ENCODE measurements at regions not wholly inside any gene's neighbourhood (a gene's known extent, or its start where the extent isn't known, plus 50 kb on each side); places are given as distances from the start of the nearest gene placed in this dataset.

DNA sequence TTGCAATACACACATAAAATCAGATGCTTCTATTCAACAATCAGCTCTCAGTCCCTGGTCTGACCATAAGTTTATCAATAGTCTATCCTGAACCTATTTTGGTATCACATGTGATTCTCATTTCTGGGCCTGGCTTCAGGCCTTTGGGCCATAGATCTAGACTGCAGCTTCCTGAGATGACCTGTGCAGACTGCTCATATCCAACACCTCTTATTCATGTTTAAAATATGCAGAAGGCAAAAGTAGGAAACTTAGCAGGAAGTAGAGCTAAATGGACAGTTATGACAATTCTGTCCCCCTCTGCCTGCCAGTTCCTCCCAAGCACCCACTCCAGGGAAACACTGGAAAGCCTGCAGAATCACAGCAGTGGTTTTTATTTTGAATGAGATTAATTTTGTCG, 53.3 kb downstream of the C7orf25 start:
- DNase-seq, result no peak

DNA sequence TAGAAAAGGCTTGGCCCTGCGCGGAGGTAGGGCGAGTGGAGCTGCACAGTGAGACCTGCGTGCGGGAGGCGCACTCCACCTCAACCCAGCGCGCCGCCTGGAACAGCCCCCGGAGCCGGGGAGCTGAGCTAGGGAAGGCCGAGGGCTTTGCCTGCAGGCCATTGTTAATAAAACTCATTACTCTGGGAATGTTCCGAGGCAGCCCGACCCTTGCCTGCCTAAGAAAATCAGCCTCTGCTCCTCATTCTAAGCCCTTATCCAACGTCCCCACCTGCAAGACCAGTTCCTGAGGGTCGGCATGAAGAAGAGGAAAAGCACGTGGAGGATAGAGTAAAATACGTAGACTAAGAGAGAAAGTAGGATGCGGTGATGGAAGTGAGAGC, 55.3 kb downstream of the C7orf25 start:
- no peak for DNase-seq

DNA sequence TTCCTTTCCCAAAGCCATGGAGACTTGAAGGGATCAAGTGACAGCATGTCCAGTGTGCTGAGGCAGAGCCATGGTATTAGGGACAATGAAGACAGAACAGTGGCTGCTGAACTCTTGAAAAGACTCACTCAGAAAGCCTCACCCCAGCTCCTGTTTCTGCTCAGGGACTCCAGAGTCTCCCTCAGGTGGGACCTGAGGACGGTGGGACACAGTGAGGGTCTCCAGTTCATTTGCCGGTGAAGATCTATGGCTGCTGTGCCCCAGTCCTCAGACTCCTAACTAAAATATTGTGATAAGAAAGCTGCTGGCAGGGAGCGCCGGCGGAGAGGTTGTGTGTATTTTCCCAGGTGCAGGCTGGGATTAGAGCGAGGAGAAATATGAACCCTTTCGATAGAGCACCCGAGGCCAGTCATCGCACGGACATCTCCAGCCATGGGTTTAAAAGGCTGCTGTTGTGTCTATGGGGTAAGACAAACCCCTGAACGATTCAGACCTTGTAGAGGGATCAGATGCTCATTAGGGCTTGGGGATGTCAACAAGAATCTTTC, 57.2 kb downstream of the C7orf25 start:
- DNase-seq, result no peak

DNA sequence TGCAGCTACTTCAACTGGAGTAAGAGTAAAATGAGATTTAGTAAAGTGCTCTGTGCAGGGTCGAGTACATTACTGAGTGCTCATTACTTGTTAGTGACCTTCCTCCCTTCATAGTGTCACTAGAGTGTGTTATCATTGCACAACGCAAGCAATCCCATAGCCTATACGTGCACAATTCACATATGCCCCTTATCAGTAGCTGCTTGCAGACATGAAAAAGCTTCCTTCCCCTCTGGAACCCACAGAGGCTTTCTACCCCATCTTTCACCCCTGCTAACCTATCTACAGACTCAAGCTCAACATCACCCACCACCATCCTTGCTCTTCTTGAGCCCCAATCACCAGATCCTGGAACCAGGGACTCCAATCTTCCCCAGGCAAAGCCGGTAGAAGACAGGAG, 59.3 kb downstream of the C7orf25 start:
- DNase-seq, result no peak

DNA sequence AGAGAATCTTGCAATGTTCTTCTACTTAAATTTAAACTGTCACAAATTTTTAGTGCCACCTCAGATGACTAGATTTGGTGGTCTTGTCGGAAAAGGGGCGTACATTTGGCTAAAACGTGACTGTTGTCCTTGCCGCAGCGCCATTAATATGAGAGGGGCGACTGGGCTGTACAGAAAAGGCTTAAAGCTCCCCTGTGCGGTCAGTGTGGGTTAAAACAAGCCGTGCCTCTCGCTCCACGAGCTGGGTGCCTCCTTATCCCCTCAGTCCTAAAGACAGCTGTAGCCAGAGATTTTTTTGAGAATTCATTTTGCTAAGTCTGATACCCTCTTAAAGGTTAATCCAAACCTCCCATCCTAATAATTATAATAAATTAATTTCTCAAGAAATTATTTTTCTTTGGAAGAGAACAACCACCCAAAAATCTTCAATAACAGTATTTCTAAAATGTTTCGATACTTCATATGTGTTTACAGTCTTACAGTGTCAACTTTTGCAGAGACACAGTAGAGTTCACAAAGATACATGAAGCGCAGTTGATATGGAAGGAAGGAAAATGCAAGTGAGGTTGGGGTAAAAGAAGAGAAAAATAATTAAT, 68.6 kb downstream of the C7orf25 start:
- peak; percentile 59 for DNase-seq

DNA sequence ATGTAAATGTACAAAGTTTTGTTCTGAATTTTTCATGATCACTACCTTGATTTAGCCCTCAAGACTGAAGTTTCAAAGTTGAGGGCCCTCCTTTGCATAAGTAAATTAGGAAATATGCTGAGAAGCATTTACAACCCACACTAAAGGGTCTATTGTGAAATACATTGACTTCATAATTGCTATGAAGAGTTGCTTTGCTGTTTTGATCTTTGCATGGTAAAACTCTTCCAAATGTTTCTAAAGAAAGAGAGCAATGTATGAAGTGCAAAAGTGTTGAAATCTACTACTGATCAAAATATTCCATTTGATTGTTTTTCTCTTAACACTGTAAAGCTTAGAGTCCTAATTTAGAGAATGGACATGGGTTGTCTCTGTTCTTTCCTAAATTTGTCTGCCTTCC, 77.2 kb downstream of the C7orf25 start:
- no peak for DNase-seq

DNA sequence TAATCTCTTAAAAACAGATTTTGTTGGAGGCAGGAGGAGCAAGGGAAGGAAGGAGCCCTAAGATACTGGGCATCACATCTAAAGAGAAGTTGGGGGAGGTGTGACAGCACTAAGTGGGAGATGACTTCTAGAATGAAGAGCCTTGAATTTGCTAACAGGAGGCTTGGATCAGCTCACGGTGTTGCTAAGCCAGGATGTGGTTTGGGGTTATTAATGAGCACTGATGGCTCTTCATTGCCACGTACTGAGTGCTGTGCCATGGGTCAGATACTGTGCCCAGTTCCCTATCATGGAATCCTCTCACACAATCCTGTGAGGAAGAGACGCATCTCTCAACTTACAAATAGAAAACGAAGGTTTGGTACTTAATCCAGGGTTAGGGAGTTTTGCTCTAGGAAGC, 78.5 kb downstream of the C7orf25 start:
- DNase-seq, result peak; percentile 28

DNA sequence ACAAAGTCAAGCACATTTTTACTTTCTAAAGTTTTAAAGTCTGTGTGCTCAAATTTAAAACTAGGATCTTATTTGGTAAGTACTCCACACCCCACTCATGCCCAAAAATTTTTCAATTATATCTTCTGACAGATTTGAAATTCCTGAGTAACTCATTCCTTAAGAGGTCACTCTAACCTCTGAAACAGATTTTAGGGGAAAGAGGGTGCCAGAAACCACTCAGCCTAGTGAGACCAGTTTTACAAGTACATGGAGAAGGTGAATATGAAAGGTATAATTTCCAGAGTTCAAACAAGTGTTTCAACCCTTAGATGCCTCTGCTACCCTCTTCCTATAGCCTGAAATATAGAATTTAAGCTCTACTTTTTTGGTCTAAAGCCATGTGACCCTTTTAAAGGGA, 79.2 kb downstream of the C7orf25 start:
- no peak for DNase-seq

DNA sequence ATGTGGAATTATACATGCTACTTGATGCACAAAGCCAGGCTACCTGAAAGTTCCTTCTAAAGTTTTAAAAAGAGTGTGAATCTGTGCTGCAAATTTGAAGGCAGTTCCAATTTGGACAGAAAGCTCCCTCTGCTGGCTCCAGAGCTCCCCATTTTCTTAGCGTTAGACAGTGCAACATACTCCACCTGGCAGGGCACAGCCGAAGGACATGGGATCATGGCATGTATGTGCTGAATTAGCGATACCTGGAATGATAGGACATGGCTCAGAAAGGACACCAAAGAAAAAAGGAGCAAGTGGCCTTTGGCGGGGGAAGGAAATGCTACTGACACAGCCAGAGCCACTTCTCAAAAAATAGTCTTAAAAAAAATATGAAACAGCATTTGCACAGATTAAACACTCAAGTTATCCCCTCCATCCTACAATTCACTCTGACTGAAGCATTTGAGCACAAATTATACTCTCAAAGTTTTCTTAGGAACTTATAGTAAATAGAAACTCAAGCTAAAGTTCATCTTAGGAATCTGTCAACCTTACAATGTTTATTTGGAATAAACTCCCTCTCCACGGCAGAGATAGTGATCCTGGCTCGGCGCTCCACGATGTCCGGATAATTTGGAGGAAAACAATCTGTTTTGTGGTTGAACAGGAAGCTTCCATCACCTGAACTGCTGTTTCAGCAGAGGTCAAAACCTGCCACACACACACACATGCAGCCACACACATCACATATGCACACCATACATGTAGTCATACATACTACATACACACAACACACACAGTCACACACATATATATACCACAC, 80.0 kb downstream of the C7orf25 start:
- DNase-seq, result peak; percentile 62

DNA sequence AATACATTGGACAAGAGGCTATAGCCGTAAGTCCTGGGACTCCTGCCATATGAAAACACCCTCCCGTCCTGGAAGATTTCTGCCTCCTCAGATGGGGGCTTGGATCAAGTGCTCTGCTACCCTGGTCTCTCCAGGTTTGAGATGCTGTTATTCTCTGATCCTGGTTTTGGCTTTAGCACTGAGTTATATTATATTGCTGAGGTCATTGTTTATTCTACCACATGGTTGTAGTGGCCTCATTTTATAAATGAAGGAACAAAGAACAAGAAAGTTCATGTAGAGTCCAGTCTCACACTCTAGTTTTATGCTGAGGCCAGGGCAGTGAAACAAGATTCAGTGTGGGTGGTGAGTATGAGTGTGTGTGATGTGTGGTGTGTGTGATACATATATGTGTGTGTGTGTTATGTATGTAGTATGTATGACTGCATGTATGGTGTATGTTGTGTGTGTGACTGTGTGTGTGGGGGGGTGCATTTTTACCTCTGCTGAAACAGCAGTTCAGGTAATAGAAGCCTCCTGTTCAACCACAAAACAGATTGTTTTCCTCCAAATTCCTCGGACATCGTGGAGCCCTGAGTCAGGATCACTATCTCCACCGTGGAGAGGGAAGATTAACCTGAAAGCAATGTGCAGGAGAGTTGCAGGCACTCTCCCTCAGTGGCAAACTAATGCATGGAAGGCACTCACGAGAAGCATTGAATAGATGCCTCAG, 80.7 kb downstream of the C7orf25 start:
- DNase-seq, result peak; percentile 11

DNA sequence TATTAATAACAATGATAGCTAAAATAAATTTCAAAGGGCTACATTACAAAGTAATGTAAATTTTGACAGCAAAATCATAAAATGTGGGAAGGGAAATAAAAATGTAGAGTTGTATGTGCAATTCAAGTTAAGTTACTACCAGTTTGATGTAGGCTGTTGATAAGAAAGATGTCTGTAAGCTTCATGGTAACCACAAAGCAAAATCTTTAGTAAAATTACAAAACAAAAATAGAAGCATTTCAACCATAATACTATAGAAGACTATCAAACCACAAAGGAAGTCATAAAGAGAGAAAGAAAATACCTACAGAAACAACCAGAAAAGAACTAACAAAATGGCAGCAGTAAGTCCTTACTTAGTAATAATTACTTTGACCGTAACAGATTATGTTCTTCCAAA, 99.1 kb downstream of the C7orf25 start:
- no peak for DNase-seq

DNA sequence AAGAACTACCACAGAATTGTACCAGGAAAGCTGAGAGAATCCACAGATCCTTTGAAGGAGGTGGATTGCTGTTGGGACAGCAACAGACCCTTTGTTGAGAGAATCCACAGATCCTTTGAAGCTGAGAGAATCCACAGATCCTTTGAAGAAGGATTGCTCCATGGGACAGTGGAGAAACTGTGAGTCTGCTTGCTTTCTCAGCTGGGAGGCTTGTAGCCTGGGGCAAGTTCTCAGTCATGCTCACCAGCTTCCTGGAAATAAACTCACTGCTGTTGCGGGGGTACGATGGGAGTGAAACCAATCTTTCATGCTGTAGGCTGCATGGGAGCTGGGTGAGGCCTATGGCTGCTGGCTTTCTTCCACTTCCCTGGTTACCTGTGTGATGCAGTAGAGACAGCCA, 106.3 kb downstream of the C7orf25 start:
- no peak for DNase-seq

DNA sequence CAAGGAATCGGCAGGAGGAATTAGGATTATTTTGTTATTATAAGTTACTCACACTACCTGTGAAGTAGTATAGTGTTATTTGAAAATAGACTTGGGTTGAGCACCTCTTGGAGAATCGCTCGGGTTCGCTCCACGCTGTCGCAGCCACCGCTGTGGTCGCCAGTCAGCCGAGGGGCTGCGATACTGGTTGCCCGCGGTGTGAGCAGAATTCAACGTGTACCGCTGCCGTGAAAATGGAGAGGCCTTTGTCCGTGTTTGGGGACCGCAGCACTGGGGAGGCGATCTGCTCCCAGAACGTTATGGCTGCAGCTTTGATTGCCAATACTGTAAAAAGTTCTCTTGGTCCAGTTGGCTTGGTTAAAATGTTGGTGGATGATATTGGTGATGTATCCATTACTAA, 117.2 kb downstream of the C7orf25 start:
- no peak for DNase-seq

DNA sequence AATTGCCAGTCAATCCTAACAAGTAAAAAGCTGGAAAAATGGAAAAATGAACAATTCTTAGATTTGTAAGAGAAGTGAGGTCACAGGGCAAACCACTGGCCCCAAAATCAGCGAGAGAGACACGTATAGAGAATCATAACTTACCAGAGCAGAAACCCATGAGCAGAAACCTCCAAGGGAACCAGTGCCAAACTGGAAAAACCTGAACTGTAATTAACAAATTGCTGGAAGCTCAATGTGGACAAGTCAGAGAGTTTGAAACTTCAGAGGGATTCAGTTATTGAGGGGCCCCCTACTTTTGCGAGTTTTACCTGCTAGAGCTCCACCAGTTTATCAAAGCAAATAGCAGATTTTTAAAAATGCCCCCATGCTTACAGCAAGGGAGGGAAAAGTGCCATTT, 119.0 kb downstream of the C7orf25 start:
- DNase-seq, result no peak

DNA sequence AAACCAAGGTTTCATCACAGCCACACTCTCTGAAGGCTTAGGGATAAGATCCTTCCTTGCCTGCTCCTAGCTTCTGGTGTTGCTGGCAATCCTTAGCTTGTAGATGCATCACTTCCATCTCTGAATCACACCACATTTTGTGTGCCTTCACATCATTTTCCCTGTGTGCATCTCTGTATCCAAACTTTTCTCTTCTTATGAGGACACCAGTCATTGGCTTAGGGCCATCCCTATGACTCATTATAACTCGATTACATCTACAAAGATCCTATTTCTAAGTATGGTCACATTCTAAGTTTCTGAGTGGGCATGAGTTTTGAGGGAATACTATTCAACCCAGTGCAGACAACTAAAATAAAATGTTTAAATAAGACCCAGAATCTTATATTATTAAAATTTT, 121.7 kb downstream of the C7orf25 start:
- no peak for DNase-seq

DNA sequence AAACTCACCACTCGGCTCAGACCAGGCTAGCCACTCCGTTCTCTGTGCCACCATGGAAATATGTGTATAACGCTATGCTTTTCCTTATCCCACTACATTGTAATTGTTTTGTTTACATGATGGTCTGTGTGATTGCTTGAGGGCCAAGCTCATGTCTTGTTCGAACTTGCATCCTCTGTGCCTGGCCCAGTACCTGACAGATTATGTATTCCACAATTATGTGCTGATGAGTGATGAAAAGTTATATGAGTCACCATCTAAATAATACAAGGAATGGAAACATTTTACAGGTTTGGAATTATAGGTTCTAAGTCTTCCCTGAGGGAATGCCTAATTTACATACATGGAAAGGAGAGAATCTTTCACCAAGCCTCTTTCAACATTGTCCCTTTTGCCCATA, 137.4 kb downstream of the C7orf25 start:
- no peak for DNase-seq

DNA sequence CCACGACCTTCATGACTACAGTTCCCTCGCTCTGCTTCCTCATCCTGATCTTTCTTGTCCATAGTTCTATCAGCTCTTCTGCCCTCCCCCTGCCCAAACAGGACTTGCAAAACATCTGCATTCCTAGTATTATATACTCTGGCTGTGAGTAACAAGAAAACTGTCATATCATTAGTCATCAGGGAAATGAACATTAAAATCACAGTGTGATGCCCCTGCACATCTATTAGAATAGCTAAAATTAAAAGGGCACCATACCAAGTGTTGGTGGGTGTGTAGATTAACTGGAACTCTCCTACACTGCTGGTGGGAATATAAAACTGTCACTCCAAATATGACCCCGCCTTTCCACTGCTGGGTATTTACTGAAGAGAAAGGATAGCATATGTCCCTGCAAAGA, 141.8 kb downstream of the C7orf25 start:
- DNase-seq, result no peak

DNA sequence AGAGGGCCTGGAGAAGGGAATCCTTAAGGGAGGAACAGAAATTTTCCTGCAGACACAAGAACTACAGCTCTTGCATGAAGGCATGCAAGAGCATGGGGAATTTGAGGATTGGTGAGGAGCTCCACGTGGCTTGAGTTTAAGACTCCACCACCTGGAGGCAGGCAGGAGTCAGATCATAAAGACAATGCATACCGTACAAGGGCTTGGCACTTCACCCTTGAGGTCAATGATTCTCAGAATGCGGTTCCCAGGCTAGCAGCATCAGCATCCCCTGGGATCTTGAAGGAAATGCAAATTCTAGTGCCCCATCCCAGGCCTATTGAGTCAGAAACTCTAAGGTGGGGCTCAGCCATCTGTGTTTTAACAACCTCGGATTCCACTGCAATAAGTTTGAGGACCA, 143.8 kb downstream of the C7orf25 start:
- no peak for DNase-seq

DNA sequence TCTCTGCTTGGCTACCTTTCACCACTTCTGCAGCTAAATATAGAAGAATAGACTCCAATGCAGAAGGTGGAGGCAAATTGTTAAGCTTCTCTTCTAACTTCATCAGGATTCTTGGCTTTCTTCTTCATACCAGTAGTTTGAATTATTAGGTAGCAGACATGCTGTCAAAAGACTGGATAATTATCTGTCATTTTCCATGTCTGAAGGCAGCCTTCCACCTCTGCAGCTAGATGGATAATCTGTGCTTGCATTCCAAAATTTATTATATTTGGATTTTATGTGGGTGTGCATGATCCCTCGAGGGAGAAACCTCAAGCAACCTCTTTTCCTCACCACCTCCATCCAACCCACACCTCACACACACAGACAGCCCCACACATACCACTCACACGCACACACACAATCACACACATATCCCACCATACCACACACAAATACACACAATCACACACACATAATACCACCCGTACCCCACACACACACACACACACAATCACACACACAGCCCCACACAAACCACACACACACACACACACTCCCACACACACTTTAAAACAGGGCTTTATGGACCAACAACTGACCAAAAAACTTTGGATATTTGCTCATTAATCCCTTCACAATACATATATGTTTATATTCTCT, 145.0 kb downstream of the C7orf25 start:
- DNase-seq, result no peak

DNA sequence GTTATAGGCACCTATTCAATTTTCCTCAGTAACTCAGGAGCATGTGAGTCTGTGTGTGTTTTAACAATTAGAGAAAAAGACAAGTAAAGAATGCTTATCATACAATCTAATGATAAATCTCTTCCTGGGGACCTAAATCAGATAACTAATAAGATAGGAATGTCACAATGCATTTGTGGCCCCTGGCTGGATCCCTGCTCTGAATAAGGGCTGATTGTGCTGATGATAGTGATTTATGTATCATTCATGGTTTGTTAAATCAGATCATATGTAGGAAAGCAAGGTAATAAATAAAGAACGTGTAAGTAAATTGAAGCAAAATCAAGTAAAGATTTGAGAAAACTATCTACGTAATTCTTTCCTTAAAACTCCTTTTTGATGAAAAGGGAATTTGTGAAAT, 145.9 kb downstream of the C7orf25 start:
- DNase-seq, result no peak

DNA sequence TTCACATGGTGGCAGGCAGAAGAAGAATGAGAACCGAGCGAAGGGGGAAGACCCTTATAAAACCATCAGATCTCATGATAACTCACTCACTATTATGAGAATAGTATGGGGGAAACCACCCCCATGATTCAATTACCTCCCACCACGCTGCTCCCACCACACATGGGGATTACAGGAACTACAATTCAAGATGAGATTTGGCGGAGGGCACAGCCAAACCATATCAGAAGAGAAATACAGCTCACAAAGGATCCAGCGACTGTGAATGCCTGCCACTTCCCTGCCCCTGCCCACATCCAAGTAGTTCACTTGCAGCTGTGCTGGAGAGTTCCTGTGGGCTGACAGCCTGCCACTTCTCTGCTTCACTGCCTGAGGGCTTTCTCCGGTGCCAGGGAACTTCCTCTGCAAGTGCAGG, 148.7 kb downstream of the C7orf25 start:
- no peak for DNase-seq

DNA sequence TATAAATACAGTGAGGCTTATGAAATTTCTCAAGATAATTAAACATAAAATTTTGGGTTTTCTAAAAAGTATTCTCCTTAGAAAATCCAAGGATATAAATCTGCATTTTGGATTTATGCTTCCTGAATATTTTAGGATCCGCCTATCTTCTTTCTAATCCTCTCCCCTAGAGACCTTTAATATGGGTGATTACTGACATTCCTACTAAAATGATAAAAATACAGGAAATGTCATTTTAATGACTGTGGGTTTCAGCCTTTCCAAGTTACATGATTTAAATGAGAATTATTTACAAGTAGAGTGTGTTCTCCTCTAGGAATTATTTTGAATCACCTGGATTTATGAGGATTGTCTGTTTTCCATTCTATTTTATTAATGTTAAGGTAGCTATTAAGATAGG, 150.4 kb downstream of the C7orf25 start:
- DNase-seq, result no peak

DNA sequence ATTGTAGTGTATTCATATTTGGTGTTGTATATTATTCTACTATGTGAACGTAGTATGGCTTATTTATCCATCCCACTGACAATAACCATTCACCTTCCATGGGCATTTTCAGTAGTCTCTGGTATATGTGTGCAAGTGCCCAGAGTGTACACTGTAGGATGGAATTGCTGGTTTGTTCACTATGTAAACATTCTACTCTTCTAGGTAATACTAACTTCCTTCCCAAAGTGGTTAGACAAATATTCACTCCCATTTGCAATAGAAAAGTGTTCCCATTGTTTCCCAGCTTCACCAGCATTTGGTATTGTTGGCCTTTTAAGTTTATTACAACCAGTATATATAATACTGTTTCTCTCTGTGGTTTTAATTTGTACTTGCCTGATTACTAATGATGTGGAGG, 153.7 kb downstream of the C7orf25 start:
- DNase-seq, result no peak

DNA sequence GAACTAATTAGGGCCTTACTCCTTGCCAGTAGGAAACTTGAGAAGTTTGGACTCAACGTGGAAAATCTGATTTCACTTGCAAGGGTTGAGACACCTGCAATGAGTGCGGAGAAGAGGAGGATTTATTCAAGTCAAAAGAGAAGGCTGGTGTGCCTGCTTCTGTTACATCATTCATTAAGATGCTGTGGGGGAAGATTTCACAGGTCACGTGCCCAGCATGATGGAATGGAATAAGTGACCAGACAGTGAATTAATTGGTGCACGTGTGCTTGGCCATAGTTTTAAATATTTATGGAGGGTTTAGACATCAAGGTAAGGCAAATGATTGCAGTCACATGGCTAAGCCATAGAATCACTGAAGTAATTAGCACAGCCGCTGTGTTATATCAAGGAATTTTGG, 155.0 kb downstream of the C7orf25 start:
- no peak for DNase-seq

All from RPMI8226 (cell line).